ENCODE measurements at regions not wholly inside any gene's neighbourhood (a gene's known extent, or its start where the extent isn't known, plus 50 kb on each side); places are given as distances from the start of the nearest gene placed in this dataset.

DNA sequence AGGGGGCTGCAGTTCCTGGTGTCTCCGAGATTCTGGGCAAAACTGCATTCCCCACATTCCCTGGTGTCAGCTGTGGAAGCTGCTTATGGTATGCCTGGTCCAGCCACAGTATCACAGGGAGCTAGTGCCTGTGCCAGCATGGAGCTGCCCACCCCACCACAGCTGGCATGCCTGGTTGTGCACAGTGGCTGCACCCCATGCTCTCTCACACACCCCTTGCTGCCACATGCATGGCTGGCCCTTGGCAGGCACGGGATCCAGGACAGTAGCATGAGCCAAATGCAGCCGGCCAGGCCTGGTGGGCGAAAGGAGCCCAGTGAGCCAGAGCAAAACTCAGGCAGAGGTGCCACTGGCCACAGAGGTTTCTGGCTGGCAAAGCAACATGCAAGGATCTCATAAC, 418.0 kb upstream of the SPOCK3 start (continued):
- TF ChIP-seq, protein P1, sequence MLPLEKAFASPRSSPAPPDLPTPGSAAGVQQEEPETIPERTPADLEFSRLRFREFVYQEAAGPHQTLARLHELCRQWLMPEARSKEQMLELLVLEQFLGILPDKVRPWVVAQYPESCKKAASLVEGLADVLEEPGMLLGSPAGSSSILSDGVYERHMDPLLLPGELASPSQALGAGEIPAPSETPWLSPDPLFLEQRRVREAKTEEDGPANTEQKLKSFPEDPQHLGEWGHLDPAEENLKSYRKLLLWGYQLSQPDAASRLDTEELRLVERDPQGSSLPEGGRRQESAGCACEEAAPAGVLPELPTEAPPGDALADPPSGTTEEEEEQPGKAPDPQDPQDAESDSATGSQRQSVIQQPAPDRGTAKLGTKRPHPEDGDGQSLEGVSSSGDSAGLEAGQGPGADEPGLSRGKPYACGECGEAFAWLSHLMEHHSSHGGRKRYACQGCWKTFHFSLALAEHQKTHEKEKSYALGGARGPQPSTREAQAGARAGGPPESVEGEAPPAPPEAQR (tag by site-specific recombination; IDR thresholded peaks at IDR 0.05): no peak
- TF ChIP-seq SP3 (tag by site-specific recombination; IDR thresholded peaks at IDR 0.05) (no peak), ZBTB21 (tag by site-specific recombination; IDR thresholded peaks at IDR 0.05) (no peak), ZNF571 (tag by site-specific recombination; IDR thresholded peaks at IDR 0.05) (no peak), MEIS1 (CRISPR knock-in tag; IDR thresholded peaks at IDR 0.05; ENCODE audit: borderline replicate concordance) (no peak), ZNF146 (tag by site-specific recombination; IDR thresholded peaks at IDR 0.05) (no peak), RBAK (tag by site-specific recombination; IDR thresholded peaks at IDR 0.05) (no peak), ZNF174 (tag by site-specific recombination; IDR thresholded peaks at IDR 0.05) (no peak), ZNF785 (tag by site-specific recombination; IDR thresholded peaks at IDR 0.05) (no peak), ZNF677 (tag by site-specific recombination; IDR thresholded peaks at IDR 0.05) (no peak), FEZF1 (tag by site-specific recombination; IDR thresholded peaks at IDR 0.05) (no peak), KLF9 (tag by site-specific recombination; IDR thresholded peaks at IDR 0.05; ENCODE audit: low read depth) (no peak)

DNA sequence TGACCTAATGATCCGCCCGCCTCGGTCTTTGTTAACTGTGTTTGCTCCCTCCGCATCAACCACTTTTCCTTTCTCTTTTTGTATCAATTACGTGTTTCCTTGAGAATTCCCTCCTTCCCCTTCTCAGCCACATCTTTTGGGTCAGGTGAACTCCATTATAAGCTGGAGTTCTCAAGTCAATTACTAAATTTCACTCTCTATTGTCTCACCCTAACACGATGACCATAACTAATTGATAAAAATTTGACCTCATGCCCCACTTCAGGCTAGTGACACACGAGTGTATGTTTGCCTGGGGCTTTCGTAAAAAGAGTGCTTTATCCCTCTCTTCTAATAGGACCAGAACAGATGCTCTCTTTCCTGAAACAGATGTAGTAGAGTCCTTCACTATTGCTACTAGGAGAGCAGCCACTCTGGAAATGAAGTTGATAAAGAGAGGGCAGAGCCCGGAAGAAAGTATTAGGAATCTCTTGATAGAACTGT, 403.6 kb upstream of the ANXA10 start:
- Histone ChIP-seq H3K4me3 (ENCODE audit: low read depth, low read length) (no peak overlapping the region), H3K9me3 (ENCODE audit: control insufficient read depth, insufficient read depth, low read depth, low read length) (no peaks in the 10 kb centered on the region), H3K36me3 (ENCODE audit: control insufficient read depth in 2 of 2, insufficient read depth in 1 of 2, low read length in 2 of 2) (no peaks in the 10 kb centered on the region), H3K27ac (ENCODE audit: extremely low read depth, low read depth, low read length) (no peak overlapping the region), H3K4me1 (ENCODE audit: control insufficient read depth, insufficient read depth, low read length) (no peaks in the 10 kb centered on the region)
- ChIA-PET POLR2A (no interaction called here), CTCF (no interaction called here)
- TF ChIP-seq, protein P2, sequence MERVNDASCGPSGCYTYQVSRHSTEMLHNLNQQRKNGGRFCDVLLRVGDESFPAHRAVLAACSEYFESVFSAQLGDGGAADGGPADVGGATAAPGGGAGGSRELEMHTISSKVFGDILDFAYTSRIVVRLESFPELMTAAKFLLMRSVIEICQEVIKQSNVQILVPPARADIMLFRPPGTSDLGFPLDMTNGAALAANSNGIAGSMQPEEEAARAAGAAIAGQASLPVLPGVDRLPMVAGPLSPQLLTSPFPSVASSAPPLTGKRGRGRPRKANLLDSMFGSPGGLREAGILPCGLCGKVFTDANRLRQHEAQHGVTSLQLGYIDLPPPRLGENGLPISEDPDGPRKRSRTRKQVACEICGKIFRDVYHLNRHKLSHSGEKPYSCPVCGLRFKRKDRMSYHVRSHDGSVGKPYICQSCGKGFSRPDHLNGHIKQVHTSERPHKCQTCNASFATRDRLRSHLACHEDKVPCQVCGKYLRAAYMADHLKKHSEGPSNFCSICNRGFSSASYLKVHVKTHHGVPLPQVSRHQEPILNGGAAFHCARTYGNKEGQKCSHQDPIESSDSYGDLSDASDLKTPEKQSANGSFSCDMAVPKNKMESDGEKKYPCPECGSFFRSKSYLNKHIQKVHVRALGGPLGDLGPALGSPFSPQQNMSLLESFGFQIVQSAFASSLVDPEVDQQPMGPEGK (tag by site-specific recombination; IDR thresholded peaks at IDR 0.05): no peak

DNA sequence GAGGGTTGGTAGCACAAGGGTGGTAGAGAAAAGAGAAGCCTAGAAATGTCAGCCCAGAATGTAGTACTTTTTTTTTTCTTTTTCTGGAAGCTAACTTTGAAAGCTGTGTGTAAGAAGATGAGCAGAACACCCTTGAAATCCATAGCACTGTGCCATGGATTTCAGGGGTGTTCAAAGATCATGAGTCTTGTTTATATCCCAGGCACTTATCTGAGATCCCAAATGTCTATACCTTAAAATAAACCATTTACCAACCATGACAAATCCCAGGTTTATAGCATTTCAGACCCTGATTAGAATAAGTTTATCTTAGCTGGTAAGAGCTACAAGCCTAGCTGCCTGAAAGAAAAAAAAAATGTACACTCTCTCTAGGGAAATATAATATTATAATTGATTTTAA, 389.9 kb upstream of the ANXA10 start:
- POLR2A ChIA-PET: no interaction called here
- CTCF ChIA-PET: no interaction called here
- no peaks in the 10 kb centered on the region for H3K9me3 ChIP-seq (ENCODE audit: control insufficient read depth, insufficient read depth, low read depth, low read length)
- no peak overlapping the region for H3K4me3 ChIP-seq (ENCODE audit: low read depth, low read length)
- H3K27ac ChIP-seq (ENCODE audit: extremely low read depth, low read depth, low read length): no peak overlapping the region
- no peaks in the 10 kb centered on the region for H3K36me3 ChIP-seq (ENCODE audit: control insufficient read depth in 2 of 2, insufficient read depth in 1 of 2, low read length in 2 of 2)
- H3K4me1 ChIP-seq (ENCODE audit: control insufficient read depth, insufficient read depth, low read length): no peaks in the 10 kb centered on the region
- TF ChIP-seq ZNF596 (tag by site-specific recombination; IDR thresholded peaks at IDR 0.05): no peak
- TF ChIP-seq BCL11B (tag by site-specific recombination; IDR thresholded peaks at IDR 0.05; ENCODE audit: low read depth): no peak
- TF ChIP-seq FEZF1 (tag by site-specific recombination; IDR thresholded peaks at IDR 0.05): no peak
- TF ChIP-seq KLF16 (tag by site-specific recombination; IDR thresholded peaks at IDR 0.05): no peak
- TF ChIP-seq WT1 (tag by site-specific recombination; IDR thresholded peaks at IDR 0.05): no peak
- TF ChIP-seq, protein P3, sequence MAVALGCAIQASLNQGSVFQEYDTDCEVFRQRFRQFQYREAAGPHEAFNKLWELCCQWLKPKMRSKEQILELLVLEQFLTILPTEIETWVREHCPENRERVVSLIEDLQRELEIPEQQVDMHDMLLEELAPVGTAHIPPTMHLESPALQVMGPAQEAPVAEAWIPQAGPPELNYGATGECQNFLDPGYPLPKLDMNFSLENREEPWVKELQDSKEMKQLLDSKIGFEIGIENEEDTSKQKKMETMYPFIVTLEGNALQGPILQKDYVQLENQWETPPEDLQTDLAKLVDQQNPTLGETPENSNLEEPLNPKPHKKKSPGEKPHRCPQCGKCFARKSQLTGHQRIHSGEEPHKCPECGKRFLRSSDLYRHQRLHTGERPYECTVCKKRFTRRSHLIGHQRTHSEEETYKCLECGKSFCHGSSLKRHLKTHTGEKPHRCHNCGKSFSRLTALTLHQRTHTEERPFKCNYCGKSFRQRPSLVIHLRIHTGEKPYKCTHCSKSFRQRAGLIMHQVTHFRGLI (tag by site-specific recombination; IDR thresholded peaks at IDR 0.05): no peak
- no peak for TF ChIP-seq TRIM28 (IDR thresholded peaks at IDR 0.05; ENCODE audit: borderline replicate concordance, low read length)
- TF ChIP-seq, protein P4, sequence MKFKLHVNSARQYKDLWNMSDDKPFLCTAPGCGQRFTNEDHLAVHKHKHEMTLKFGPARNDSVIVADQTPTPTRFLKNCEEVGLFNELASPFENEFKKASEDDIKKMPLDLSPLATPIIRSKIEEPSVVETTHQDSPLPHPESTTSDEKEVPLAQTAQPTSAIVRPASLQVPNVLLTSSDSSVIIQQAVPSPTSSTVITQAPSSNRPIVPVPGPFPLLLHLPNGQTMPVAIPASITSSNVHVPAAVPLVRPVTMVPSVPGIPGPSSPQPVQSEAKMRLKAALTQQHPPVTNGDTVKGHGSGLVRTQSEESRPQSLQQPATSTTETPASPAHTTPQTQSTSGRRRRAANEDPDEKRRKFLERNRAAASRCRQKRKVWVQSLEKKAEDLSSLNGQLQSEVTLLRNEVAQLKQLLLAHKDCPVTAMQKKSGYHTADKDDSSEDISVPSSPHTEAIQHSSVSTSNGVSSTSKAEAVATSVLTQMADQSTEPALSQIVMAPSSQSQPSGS (tag by site-specific recombination; IDR thresholded peaks at IDR 0.05; ENCODE audit: low read depth): no peak
- TF ChIP-seq, protein P5, sequence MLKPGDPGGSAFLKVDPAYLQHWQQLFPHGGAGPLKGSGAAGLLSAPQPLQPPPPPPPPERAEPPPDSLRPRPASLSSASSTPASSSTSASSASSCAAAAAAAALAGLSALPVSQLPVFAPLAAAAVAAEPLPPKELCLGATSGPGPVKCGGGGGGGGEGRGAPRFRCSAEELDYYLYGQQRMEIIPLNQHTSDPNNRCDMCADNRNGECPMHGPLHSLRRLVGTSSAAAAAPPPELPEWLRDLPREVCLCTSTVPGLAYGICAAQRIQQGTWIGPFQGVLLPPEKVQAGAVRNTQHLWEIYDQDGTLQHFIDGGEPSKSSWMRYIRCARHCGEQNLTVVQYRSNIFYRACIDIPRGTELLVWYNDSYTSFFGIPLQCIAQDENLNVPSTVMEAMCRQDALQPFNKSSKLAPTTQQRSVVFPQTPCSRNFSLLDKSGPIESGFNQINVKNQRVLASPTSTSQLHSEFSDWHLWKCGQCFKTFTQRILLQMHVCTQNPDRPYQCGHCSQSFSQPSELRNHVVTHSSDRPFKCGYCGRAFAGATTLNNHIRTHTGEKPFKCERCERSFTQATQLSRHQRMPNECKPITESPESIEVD (tag by site-specific recombination; IDR thresholded peaks at IDR 0.05): no peak
- no peak for TF ChIP-seq ZNF146 (tag by site-specific recombination; IDR thresholded peaks at IDR 0.05)
- no peak for TF ChIP-seq ZBTB21 (tag by site-specific recombination; IDR thresholded peaks at IDR 0.05)
- no peak for TF ChIP-seq ZNF548 (tag by site-specific recombination; IDR thresholded peaks at IDR 0.05)
- TF ChIP-seq, protein P6, sequence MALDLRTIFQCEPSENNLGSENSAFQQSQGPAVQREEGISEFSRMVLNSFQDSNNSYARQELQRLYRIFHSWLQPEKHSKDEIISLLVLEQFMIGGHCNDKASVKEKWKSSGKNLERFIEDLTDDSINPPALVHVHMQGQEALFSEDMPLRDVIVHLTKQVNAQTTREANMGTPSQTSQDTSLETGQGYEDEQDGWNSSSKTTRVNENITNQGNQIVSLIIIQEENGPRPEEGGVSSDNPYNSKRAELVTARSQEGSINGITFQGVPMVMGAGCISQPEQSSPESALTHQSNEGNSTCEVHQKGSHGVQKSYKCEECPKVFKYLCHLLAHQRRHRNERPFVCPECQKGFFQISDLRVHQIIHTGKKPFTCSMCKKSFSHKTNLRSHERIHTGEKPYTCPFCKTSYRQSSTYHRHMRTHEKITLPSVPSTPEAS (tag by site-specific recombination; IDR thresholded peaks at IDR 0.05): no peak
- no peak for TF ChIP-seq ZNF624 (tag by site-specific recombination; IDR thresholded peaks at IDR 0.05)
- TF ChIP-seq ZNF248 (tag by site-specific recombination; IDR thresholded peaks at IDR 0.05): no peak
- TF ChIP-seq BCL11A (tag by site-specific recombination; IDR thresholded peaks at IDR 0.05; ENCODE audit: low read depth): no peak
